Sigmoid colon (tissue), 6 donors: ENCODE measurements at regions not wholly inside any gene's neighbourhood (a gene's known extent, or its start where the extent isn't known, plus 50 kb on each side); places are given as distances from the start of the nearest gene placed in this dataset.

Experiments used
- DNase-seq: peaks from one replicate; pipeline ENCODE4 v3.0.0-alpha.2; 2019
- H3K27ac ChIP-seq, 4 donors: fragments of 200-600 bp; sonication (generic); one replicate each; pipeline ENCODE4 v1.5.1; 2016 to 2019; ENCODE audit warnings: mild to moderate bottlenecking in 1 of 4
- H3K27me3 ChIP-seq, 3 donors: fragments of 200-600 bp; sonication (generic); one replicate each; pipeline ENCODE4 v1.5.1; 2019; ENCODE audit warnings: mild to moderate bottlenecking in 1 of 3
- H3K36me3 ChIP-seq, 4 donors: fragments of 200-600 bp; sonication (generic); one replicate each; pipeline ENCODE4 v1.5.1; 2016 to 2019
- H3K4me1 ChIP-seq, 4 donors: fragments of 200-600 bp; sonication (generic); one replicate each; pipeline ENCODE4 v1.5.1; 2017 to 2019
- H3K4me3 ChIP-seq, 4 donors: fragments of 200-600 bp; sonication (generic); one replicate each; pipeline ENCODE4 v1.5.1; 2017 to 2019; ENCODE audit warnings: mild to moderate bottlenecking in 2 of 4, moderate library complexity in 1 of 4
- H3K9me3 ChIP-seq, 4 donors: fragments of 200-600 bp in 3 of 4; sonication (generic) in 3 of 4; one replicate each; pipeline versions ENCODE4 v1.5.1 to v1.6.1; 2013 to 2019
- EP300 ChIP-seq, 4 donors: sonication (generic); formaldehyde crosslinking; IDR thresholded peaks; one replicate each; pipeline ENCODE4 v1.6.1; 2017; ENCODE audit warnings: antibody characterized with exemption in 4 of 4
- POLR2A ChIP-seq, 2 donors: fragments of 450-650 bp; IDR thresholded peaks; one replicate each; pipeline ENCODE4 v1.6.1; 2016; ENCODE audit warnings: antibody characterized with exemption in 2 of 2, mild to moderate bottlenecking in 2 of 2, moderate library complexity in 2 of 2
- POLR2AphosphoS5 ChIP-seq, 4 donors: sonication (generic); formaldehyde crosslinking; IDR thresholded peaks; one replicate each; pipeline ENCODE4 v1.6.1; 2017; ENCODE audit warnings: antibody characterized with exemption in 4 of 4
- WGBS, 2 donors: extraction: QIAGEN DNeasy Blood & Tissue Kit; methylation state at CpG; one replicate each; pipeline ENCODE4 v1.1.7; 2013; 5-methylcytosine and 5-hydroxymethylcytosine counted together
- intact Hi-C: fragments of 100-400 bp; cut with DNase I; formaldehyde crosslinking; loops from one replicate; pipeline ENCODE4 v1.15.1; 2023
- TF ChIP-seq, protein P1 (sequence below), 4 experiments: fragments of 450-650 bp in 3 of 4; fragments of 200-600 bp in 1 of 4; IDR thresholded peaks; one replicate each; pipeline ENCODE4 v1.5.1; 2016 to 2019; ENCODE audit warnings: antibody characterized with exemption in 4 of 4, mild to moderate bottlenecking in 3 of 4, moderate library complexity in 2 of 4
- donor health status: healthy with polysubstance abuse.
- donor health status: healthy.

DNA sequence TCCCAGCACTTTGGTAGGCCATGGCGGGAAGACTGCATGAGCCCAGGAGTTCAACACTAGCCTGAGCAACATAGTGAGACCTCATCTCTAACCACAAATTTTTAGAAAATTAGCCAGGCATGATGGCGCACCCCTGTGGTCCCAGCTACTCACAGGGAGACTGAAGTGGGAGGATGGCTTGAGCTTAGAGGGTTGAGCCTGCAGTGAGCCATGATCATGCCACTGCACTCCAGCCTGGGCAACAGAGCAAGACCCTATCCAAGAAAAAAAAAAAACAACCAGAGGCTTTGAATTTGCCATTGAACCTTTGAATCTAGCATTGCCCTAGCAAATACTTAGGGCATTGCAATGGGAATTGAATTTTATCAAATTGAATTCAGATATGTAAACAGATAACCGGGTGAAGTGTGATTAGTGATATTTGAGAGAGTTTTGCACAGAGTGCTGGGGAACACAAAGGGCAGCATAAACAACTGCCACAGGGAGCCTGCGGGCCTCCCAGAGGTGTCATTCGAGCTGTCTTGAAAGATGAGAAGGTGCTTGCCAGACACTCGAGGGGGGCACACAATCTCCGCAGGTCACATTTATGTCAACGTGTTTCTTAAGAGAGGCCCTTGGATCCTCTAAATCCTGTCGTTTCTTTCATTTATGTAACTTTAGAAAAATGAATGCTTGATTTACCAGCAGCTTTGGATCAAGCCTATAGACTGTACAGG, 200.3 kb downstream of the AASDH start:
- no peak overlapping the region for H3K4me3 ChIP-seq
- intact Hi-C loops, result no loop called here
- TF ChIP-seq POLR2AphosphoS5 (IDR thresholded peaks at IDR 0.05), result no peak
- TF ChIP-seq, protein P1, sequence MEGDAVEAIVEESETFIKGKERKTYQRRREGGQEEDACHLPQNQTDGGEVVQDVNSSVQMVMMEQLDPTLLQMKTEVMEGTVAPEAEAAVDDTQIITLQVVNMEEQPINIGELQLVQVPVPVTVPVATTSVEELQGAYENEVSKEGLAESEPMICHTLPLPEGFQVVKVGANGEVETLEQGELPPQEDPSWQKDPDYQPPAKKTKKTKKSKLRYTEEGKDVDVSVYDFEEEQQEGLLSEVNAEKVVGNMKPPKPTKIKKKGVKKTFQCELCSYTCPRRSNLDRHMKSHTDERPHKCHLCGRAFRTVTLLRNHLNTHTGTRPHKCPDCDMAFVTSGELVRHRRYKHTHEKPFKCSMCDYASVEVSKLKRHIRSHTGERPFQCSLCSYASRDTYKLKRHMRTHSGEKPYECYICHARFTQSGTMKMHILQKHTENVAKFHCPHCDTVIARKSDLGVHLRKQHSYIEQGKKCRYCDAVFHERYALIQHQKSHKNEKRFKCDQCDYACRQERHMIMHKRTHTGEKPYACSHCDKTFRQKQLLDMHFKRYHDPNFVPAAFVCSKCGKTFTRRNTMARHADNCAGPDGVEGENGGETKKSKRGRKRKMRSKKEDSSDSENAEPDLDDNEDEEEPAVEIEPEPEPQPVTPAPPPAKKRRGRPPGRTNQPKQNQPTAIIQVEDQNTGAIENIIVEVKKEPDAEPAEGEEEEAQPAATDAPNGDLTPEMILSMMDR (IDR thresholded peaks at IDR 0.05), result no peak
- TF ChIP-seq POLR2A (IDR thresholded peaks at IDR 0.05), result no peak
- TF ChIP-seq EP300 (IDR thresholded peaks at IDR 0.05), result no peak
- no peaks in the 10 kb centered on the region for H3K36me3 ChIP-seq
- 84 to 86% methylated on average over 9 of the region's 9 CpGs for WGBS, 2 donors
- H3K9me3 ChIP-seq, result peaks cover 0 to 2% (median 0%) of the 10 kb centered on the region in 4 donors
- H3K4me1 ChIP-seq, result no peaks in the 10 kb centered on the region
- DNase-seq, result no peak
- no peaks in the 10 kb centered on the region for H3K27me3 ChIP-seq
- no peak overlapping the region for H3K27ac ChIP-seq

DNA sequence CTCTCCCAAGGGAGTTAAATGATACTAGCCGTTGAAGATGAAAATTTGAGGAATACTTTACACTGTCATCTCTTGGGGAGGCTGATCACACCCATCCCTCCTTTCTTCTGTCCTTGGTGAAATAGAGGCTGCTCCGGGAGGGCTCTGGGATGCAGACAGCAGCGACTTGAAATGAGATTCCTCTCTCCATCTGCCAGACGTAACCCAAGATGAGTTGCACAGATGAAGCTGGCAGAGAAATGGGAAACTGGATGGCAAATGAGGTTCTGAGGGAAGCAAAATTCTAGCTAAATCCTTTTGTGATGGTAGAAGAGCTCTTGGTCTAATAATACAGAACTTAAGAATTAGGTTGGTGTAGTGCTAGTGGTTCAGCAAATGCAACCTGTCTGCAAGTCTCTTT, 201.4 kb downstream of the AASDH start:
- peaks cover 0 to under 1% (median 0%) of the 10 kb centered on the region in 4 donors for H3K9me3 ChIP-seq
- H3K4me3 ChIP-seq, result no peak overlapping the region
- H3K36me3 ChIP-seq, result no peaks in the 10 kb centered on the region
- no peak for TF ChIP-seq POLR2AphosphoS5 (IDR thresholded peaks at IDR 0.05)
- TF ChIP-seq, protein P1 (IDR thresholded peaks at IDR 0.05), result no peak
- TF ChIP-seq POLR2A (IDR thresholded peaks at IDR 0.05), result no peak
- no peak for TF ChIP-seq EP300 (IDR thresholded peaks at IDR 0.05)
- H3K27me3 ChIP-seq, result no peaks in the 10 kb centered on the region
- H3K27ac ChIP-seq, result no peak overlapping the region
- no peaks in the 10 kb centered on the region for H3K4me1 ChIP-seq
- WGBS, 2 donors, result 96 to 97% methylated on average over 4 of the region's 4 CpGs
- intact Hi-C loops, result no loop called here
- DNase-seq, result no peak

DNA sequence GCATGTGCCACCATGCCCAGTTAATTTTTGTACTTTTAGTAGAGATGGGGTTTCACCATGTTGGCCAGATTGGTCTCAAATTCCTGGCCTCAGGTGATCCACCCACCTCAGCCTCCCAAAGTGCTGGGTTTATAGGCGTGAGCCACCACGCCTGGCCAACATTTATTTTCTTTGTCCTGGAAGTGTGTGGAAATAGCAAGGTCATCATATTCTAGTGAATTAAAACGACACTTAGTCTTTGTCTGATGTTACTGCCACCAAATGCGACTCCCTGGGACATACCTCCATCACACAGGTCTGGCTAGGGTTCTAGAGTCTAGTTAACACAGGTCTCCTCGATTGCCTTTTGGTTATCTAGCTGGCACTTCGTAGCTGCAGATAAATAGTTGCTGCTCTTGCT, 203.1 kb downstream of the AASDH start:
- no peaks in the 10 kb centered on the region for H3K27me3 ChIP-seq
- TF ChIP-seq POLR2AphosphoS5 (IDR thresholded peaks at IDR 0.05), result no peak
- TF ChIP-seq, protein P1 (IDR thresholded peaks at IDR 0.05), result no peak
- H3K27ac ChIP-seq, result no peak overlapping the region
- no peaks in the 10 kb centered on the region for H3K9me3 ChIP-seq
- DNase-seq, result no peak
- no peak overlapping the region for H3K4me3 ChIP-seq
- WGBS, 2 donors, result 84 to 93% methylated on average over 6 of the region's 6 CpGs
- intact Hi-C loops, result no loop called here
- H3K4me1 ChIP-seq, result no peaks in the 10 kb centered on the region
- H3K36me3 ChIP-seq, result no peaks in the 10 kb centered on the region

DNA sequence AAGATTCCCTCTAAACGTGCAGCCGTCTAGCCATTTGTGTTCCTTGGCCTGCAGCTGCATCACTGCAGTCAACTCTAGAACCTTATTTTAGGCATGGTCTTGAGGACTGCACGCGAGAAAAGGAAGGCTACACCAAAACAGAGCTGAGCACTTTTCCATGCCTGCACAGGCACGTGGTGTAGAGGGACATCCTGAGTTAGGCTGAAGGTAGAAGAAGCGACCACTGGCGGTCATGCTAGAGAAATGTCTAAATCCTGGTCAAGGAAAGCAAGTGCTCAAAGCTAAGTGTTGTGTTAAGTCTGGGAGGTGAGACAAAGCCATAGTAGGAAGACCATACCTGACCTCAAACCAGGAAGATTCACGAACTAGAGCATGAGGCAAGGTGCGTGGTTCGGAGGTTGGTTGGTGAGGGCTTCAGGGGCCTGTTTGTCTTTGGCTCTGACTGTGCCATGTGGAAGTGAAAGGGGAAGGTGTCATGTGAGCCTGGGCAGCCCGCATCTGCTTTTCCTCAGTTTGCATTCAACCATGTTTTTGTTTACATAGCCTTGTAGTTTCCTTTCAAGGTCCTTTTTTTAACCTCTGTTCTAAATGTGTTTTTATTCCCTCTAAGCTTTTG, 203.8 kb downstream of the AASDH start:
- no peak for DNase-seq
- TF ChIP-seq, protein P1 (IDR thresholded peaks at IDR 0.05), result no peak
- no peak for TF ChIP-seq POLR2A (IDR thresholded peaks at IDR 0.05)
- no peak for TF ChIP-seq POLR2AphosphoS5 (IDR thresholded peaks at IDR 0.05)

More for the DNA sequence above, 203.8 kb downstream of the AASDH start:
- H3K9me3 ChIP-seq, result no peaks in the 10 kb centered on the region
- H3K27ac ChIP-seq, result no peak overlapping the region
- H3K4me1 ChIP-seq, result no peaks in the 10 kb centered on the region
- 83 to 93% methylated on average over 11 of the region's 11 CpGs for WGBS, 2 donors
- intact Hi-C loops, result no loop called here
- H3K4me3 ChIP-seq, result no peak overlapping the region
- no peaks in the 10 kb centered on the region for H3K27me3 ChIP-seq
- H3K36me3 ChIP-seq, result no peaks in the 10 kb centered on the region
